OCI-LY1 (cell line): ENCODE measurements at regions not wholly inside any gene's neighbourhood (a gene's known extent, or its start where the extent isn't known, plus 50 kb on each side); places are given as distances from the start of the nearest gene placed in this dataset.
"Not testable (repeated sequence)": the region's sequence is repeated elsewhere in the genome, so short reads cannot be mapped to it uniquely, and the experiment has no call there.

Source experiments
- H2AFZ ChIP-seq: fragments of 200-600 bp; sonication (generic), shearing (Covaris generic); 2 replicates; pipeline ENCODE4 v1.6.0; 2014; ENCODE audit warnings: antibody characterized with exemption, mild to moderate bottlenecking, low read length
- H3F3A ChIP-seq: fragments of 200-600 bp; sonication (generic), shearing (Covaris generic); 2 replicates; pipeline ENCODE4 v1.6.0; 2014; ENCODE audit warnings: mild to moderate bottlenecking, antibody characterized with exemption, low read length, moderate library complexity; ENCODE audit not compliant: insufficient read depth
- H3K27ac ChIP-seq: fragments of 200-600 bp; sonication (generic); 2 replicates; pipeline ENCODE4 v1.5.1; 2014; ENCODE audit warnings: low read length, mixed run types, mild to moderate bottlenecking, low read depth; ENCODE audit not compliant: poor library complexity, severe bottlenecking
- H3K27me3 ChIP-seq: fragments of 200-600 bp; sonication (generic); 2 replicates; pipeline ENCODE4 v1.6.0; 2014; ENCODE audit warnings: antibody characterized with exemption, mild to moderate bottlenecking, low read length, moderate library complexity; ENCODE audit not compliant: insufficient read depth
- H3K36me3 ChIP-seq: fragments of 200-600 bp; sonication (generic); 2 replicates; pipeline ENCODE4 v1.6.1; 2014; ENCODE audit warnings: mild to moderate bottlenecking, antibody characterized with exemption, low read length, moderate library complexity, mixed read lengths; ENCODE audit not compliant: insufficient read depth
- H3K4me1 ChIP-seq: fragments of 200-600 bp; sonication (generic); 2 replicates; pipeline ENCODE4 v1.5.1; 2014; ENCODE audit warnings: mild to moderate bottlenecking, low read length, moderate library complexity; ENCODE audit not compliant: insufficient read depth, severe bottlenecking
- H3K4me2 ChIP-seq: fragments of 200-600 bp; sonication (generic), shearing (Covaris generic); 2 replicates; pipeline ENCODE4 v1.6.1; 2014; ENCODE audit warnings: low read length
- H3K4me3 ChIP-seq: fragments of 200-600 bp; sonication (generic); 2 replicates; pipeline ENCODE4 v1.5.1; 2014; ENCODE audit warnings: low read length, low read depth, mild to moderate bottlenecking, mixed read lengths; ENCODE audit not compliant: poor library complexity, severe bottlenecking
- H3K79me2 ChIP-seq: fragments of 200-600 bp; shearing (Covaris generic); 2 replicates; pipeline ENCODE4 v1.6.1; 2016; ENCODE audit warnings: mixed run types, low read length, mixed read lengths; ENCODE audit not compliant: insufficient read depth
- H3K9ac ChIP-seq: fragments of 200-600 bp; sonication (generic), shearing (Covaris generic); 2 replicates; pipeline ENCODE4 v1.6.1; 2014; ENCODE audit warnings: mild to moderate bottlenecking, low read length, mixed read lengths
- H3K9me2 ChIP-seq: fragments of 200-600 bp; sonication (generic), shearing (Covaris generic); 2 replicates; pipeline ENCODE4 v1.6.1; 2014; ENCODE audit warnings: low read depth, mild to moderate bottlenecking, low read length, mixed read lengths
- H3K9me3 ChIP-seq: fragments of 200-600 bp; shearing (Covaris generic); 2 replicates; pipeline ENCODE4 v1.6.1; 2014; ENCODE audit warnings: low read length, mixed read lengths
- H4K20me1 ChIP-seq: fragments of 200-600 bp; sonication (generic), shearing (Covaris generic); 2 replicates; pipeline ENCODE4 v1.6.0; 2016; ENCODE audit warnings: mild to moderate bottlenecking, low read length; ENCODE audit not compliant: insufficient read depth
- EZH2 ChIP-seq: fragments of 200-600 bp; sonication (generic), shearing (Covaris generic); IDR thresholded peaks from 2 replicates; pipeline ENCODE4 v1.8.0; 2017; ENCODE audit warnings: borderline replicate concordance, mixed run types, mild to moderate bottlenecking, antibody characterized with exemption, low read length, moderate library complexity, mixed read lengths
- TF ChIP-seq, protein P1 (sequence below): fragments of 200-600 bp; sonication (generic), shearing (Covaris generic); IDR thresholded peaks from 2 replicates; pipeline ENCODE4 v1.5.1; 2017; ENCODE audit warnings: mild to moderate bottlenecking, antibody characterized with exemption, low read length, moderate library complexity, mixed read lengths

DNA sequence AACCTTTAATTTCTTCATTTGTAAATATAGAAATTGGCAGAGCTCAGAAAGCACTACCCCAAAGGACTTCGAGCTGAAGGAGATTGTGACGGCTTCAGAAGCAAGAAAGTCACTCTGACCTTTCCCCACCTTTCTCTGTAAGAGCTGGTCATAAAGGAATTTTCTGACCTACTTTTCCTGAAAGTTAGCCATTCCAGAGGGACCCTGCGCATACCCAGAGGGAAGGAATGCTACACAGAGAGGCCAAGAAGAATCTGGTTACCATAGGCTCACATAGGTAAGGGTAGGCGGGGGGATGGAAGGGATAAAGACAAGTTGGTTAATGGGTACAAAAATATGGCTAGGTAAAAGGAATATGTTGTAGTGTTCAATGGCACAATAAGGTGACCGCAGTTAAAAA is 1080.3 kb downstream of the ZPLD1 start:
- Histone ChIP-seq H3K4me3 (no peak overlapping the region), H3K9ac (no peak overlapping the region), H3K9me2 (no peaks in the 10 kb centered on the region), H2AFZ (no peak overlapping the region), H3F3A (no peaks in the 10 kb centered on the region), H3K27me3 (no peaks in the 10 kb centered on the region), H4K20me1 (no peaks in the 10 kb centered on the region), H3K4me2 (no peak overlapping the region), H3K27ac (no peak overlapping the region), H3K79me2 (no peaks in the 10 kb centered on the region), H3K4me1 (no peaks in the 10 kb centered on the region), H3K36me3 (no peaks in the 10 kb centered on the region), H3K9me3 (no peaks in the 10 kb centered on the region)
- TF ChIP-seq EZH2: no peak
- TF ChIP-seq, protein P1, sequence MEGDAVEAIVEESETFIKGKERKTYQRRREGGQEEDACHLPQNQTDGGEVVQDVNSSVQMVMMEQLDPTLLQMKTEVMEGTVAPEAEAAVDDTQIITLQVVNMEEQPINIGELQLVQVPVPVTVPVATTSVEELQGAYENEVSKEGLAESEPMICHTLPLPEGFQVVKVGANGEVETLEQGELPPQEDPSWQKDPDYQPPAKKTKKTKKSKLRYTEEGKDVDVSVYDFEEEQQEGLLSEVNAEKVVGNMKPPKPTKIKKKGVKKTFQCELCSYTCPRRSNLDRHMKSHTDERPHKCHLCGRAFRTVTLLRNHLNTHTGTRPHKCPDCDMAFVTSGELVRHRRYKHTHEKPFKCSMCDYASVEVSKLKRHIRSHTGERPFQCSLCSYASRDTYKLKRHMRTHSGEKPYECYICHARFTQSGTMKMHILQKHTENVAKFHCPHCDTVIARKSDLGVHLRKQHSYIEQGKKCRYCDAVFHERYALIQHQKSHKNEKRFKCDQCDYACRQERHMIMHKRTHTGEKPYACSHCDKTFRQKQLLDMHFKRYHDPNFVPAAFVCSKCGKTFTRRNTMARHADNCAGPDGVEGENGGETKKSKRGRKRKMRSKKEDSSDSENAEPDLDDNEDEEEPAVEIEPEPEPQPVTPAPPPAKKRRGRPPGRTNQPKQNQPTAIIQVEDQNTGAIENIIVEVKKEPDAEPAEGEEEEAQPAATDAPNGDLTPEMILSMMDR: no peak

DNA sequence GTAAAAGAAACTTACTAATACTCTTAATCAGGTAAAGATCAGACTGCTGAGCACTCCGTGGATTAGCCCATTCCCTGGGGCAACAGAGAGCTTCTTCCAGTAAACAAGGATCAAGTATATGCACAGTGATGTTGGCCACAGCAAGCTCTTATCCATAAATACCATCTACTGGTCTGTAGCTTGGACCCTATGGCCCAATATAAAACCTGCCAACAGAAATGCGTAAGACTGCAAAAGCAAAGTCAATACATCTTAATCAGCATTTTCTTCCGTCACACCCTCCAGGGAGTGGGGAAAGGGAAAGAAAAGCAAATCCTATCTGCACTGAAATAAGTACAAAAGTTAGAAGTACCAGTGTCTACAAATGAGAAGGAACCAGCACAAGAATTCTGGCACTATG is 1082.1 kb downstream of the ZPLD1 start:
- Histone ChIP-seq H2AFZ (no peak overlapping the region), H3K9me2 (no peaks in the 10 kb centered on the region), H3K27ac (no peak overlapping the region), H3K4me2 (no peak overlapping the region), H3K36me3 (no peaks in the 10 kb centered on the region), H3K4me1 (no peaks in the 10 kb centered on the region), H3K79me2 (no peaks in the 10 kb centered on the region), H4K20me1 (no peaks in the 10 kb centered on the region), H3F3A (no peaks in the 10 kb centered on the region), H3K9ac (no peak overlapping the region), H3K27me3 (no peaks in the 10 kb centered on the region), H3K4me3 (no peak overlapping the region), H3K9me3 (no peaks in the 10 kb centered on the region)
- TF ChIP-seq, protein P1: no peak
- no peak for TF ChIP-seq EZH2

DNA sequence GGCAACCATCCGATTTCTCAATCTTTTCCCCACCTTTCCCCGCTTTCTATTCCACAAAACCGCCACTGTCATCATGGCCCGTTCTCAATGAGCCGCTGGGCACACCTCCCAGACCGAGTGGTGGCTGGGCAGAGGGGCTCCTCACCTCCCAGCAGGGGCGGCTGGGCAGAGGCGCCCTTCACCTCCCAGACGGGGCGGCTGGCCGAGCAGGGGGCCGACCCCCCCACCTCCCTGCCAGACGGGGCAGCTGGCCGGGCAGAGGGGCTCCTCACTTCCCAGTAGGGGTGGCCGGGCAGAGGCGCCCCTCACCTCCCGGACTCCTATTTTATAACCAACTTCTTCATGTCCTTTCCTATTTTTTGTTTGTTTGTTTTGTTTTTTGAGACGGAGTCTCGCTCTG is 1096.5 kb downstream of the ZPLD1 start:
- H3K27ac ChIP-seq, H3K9me3 ChIP-seq, H3K79me2 ChIP-seq, H2AFZ ChIP-seq, H3K36me3 ChIP-seq, H3K4me3 ChIP-seq, H3K9me2 ChIP-seq, H3K27me3 ChIP-seq, H3K4me1 ChIP-seq, H3F3A ChIP-seq, H4K20me1 ChIP-seq, H3K9ac ChIP-seq, H3K4me2 ChIP-seq: not testable (repeated sequence)

DNA sequence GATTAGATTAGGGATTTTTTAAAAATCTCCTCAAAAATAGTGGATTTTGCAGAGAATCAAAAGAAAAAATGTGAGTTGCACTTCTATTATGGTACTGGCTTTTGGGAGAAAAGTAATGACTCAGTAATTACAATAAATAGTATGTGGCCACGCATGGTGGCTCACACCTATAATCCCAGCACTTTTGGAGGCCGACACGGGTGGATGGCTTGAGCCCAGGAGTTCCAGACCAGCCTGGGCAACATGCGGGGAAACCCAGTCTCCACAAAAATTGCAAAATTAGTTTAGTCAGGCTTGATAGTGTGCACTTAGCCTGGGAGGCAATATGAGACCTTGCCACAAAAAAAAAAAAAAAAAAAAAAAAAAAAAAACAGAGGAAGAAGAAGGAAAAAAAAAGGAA is 1098.2 kb downstream of the ZPLD1 start:
- no peaks in the 10 kb centered on the region for H3K9me2 ChIP-seq
- H2AFZ ChIP-seq: no peak overlapping the region
- no peaks in the 10 kb centered on the region for H3K9me3 ChIP-seq
- no peaks in the 10 kb centered on the region for H4K20me1 ChIP-seq
- H3K4me1 ChIP-seq: no peaks in the 10 kb centered on the region
- no peaks in the 10 kb centered on the region for H3K79me2 ChIP-seq
- no peak overlapping the region for H3K9ac ChIP-seq
- no peaks in the 10 kb centered on the region for H3K27me3 ChIP-seq
- H3K4me3 ChIP-seq: no peak overlapping the region
- no peaks in the 10 kb centered on the region for H3K36me3 ChIP-seq
- H3F3A ChIP-seq: no peaks in the 10 kb centered on the region
- TF ChIP-seq EZH2: no peak
- TF ChIP-seq, protein P1: no peak
- H3K4me2 ChIP-seq: no peak overlapping the region
- no peak overlapping the region for H3K27ac ChIP-seq
